ENCODE measurements at regions not wholly inside any gene's neighbourhood (a gene's known extent, or its start where the extent isn't known, plus 50 kb on each side); places are given as distances from the start of the nearest gene placed in this dataset.

GRCh38 chr2:79383681-79384080 lies 129.2 kb upstream of the CTNNA2 start:
- intact Hi-C loops (cut with DNase I; ENCODE audit: low total_unique reads): no loop called here
- no peak for DNase-seq
- no peak overlapping the region for H3K27ac ChIP-seq
- H3K4me3 ChIP-seq: no peak overlapping the region
- no peak for TF ChIP-seq CTCF (IDR thresholded peaks at IDR 0.05)
- no peak for TF ChIP-seq POLR2A (IDR thresholded peaks at IDR 0.05)
- no peaks in the 10 kb centered on the region for H3K9me3 ChIP-seq
- no peaks in the 10 kb centered on the region for H3K36me3 ChIP-seq
- no peaks in the 10 kb centered on the region for H3K4me1 ChIP-seq
- no peaks in the 10 kb centered on the region for H3K27me3 ChIP-seq

- no peaks in the 10 kb centered on the region for H3K36me3 ChIP-seq
- no peaks in the 10 kb centered on the region for H3K4me1 ChIP-seq
- DNase-seq: no peak
- no peaks in the 10 kb centered on the region for H3K27me3 ChIP-seq
- no peaks in the 10 kb centered on the region for H3K9me3 ChIP-seq
- no peak for TF ChIP-seq CTCF (IDR thresholded peaks at IDR 0.05)
- TF ChIP-seq POLR2A (IDR thresholded peaks at IDR 0.05): no peak
- H3K27ac ChIP-seq: no peak overlapping the region
- H3K4me3 ChIP-seq: no peak overlapping the region
- intact Hi-C loops (cut with DNase I; ENCODE audit: low total_unique reads): no loop called here
These were observed 137.0 kb upstream of the CTNNA2 start for GRCh38 chr2:79375817-79376216.

- no peak overlapping the region for H3K27ac ChIP-seq
- no peaks in the 10 kb centered on the region for H3K9me3 ChIP-seq
- TF ChIP-seq POLR2A (IDR thresholded peaks at IDR 0.05) (no peak), CTCF (IDR thresholded peaks at IDR 0.05) (no peak)
- no peak for DNase-seq
- H3K27me3 ChIP-seq: no peaks in the 10 kb centered on the region
- no peaks in the 10 kb centered on the region for H3K36me3 ChIP-seq
- no peaks in the 10 kb centered on the region for H3K4me1 ChIP-seq
- H3K4me3 ChIP-seq: no peak overlapping the region
- intact Hi-C loops (cut with DNase I; ENCODE audit: low total_unique reads): no loop called here
These were observed 139.3 kb upstream of the CTNNA2 start for GRCh38 chr2:79373358-79374130.

GRCh38 chr2:79370976-79371538 lies 141.8 kb upstream of the CTNNA2 start:
- no peaks in the 10 kb centered on the region for H3K9me3 ChIP-seq
- no peak overlapping the region for H3K4me3 ChIP-seq
- intact Hi-C loops (cut with DNase I; ENCODE audit: low total_unique reads): no loop called here
- no peaks in the 10 kb centered on the region for H3K36me3 ChIP-seq
- no peak overlapping the region for H3K27ac ChIP-seq
- H3K27me3 ChIP-seq: no peaks in the 10 kb centered on the region
- no peaks in the 10 kb centered on the region for H3K4me1 ChIP-seq
- TF ChIP-seq CTCF (IDR thresholded peaks at IDR 0.05) (no peak), POLR2A (IDR thresholded peaks at IDR 0.05) (no peak)
- DNase-seq: no peak

- H3K4me1 ChIP-seq: no peaks in the 10 kb centered on the region
- H3K27me3 ChIP-seq: no peaks in the 10 kb centered on the region
- H3K36me3 ChIP-seq: no peaks in the 10 kb centered on the region
- intact Hi-C loops (cut with DNase I; ENCODE audit: low total_unique reads): no loop called here
- H3K9me3 ChIP-seq: no peaks in the 10 kb centered on the region
- no peak for DNase-seq
- H3K4me3 ChIP-seq: no peak overlapping the region
- no peak for TF ChIP-seq CTCF (IDR thresholded peaks at IDR 0.05)
- no peak for TF ChIP-seq POLR2A (IDR thresholded peaks at IDR 0.05)
- no peak overlapping the region for H3K27ac ChIP-seq
These were observed 143.7 kb upstream of the CTNNA2 start for GRCh38 chr2:79369127-79369526.
